SK-N-MC (cell line): ENCODE measurements at regions not wholly inside any gene's neighbourhood (a gene's known extent, or its start where the extent isn't known, plus 50 kb on each side); places are given as distances from the start of the nearest gene placed in this dataset.

Source experiments
- EZH2 ChIP-seq: fragments of 200-600 bp; sonication (generic); IDR thresholded peaks from one replicate; pipeline ENCODE4 v1.6.1; 2017; ENCODE audit warnings: antibody characterized with exemption
- POLR2AphosphoS5 ChIP-seq: IDR thresholded peaks from 2 replicates; pipeline ENCODE4 v1.6.1; 2012; ENCODE audit warnings: mild to moderate bottlenecking, low read depth, low read length, borderline replicate concordance

- TF ChIP-seq POLR2AphosphoS5 (no peak), EZH2 (no peak)
Observed at GRCh38 chr18:28712172-28712571, 535.2 kb upstream of the CDH2 start.
